ENCODE measurements at regions not wholly inside any gene's neighbourhood (a gene's known extent, or its start where the extent isn't known, plus 50 kb on each side); places are given as distances from the start of the nearest gene placed in this dataset.
"Not testable (repeated sequence)": the region's sequence is repeated elsewhere in the genome, so short reads cannot be mapped to it uniquely, and the experiment has no call there.

DNA sequence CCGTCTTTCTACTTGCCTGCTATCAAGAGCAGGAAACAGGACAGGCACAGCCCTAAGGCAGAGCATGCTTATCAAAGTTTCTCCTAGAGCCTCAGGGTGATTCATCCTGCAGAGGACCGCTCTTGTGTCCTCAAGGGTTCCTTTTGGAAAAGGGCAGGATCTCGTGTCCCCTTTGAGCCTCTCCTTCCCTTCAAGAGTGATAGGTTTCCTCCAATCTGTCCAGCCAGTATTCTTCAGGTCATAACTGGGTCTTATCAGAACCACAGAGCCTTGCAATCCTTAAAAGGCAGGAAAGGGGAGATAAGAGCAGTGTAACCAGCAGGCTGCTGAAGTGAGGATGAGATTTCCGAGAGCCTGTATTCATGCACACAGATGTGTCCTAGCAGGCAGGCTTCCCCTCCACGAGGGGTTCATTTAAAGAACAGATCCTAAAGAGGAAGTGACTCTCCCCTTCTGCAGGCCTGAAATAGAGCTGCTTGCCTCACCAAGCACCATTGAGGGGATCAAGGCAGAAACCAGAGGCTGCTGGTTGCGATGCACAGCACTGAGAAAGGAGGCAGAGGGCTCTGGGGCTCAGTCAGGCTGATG lies 90.5 kb upstream of the SVIL start:
- no peak for DNase-seq (ENCODE audit: low spot score)

- no peak for DNase-seq (ENCODE audit: low spot score)
These were observed 89.0 kb upstream of the SVIL start for GRCh38 chr10:29723726-29724125.

GRCh38 chr10:29722777-29723176 lies 88.0 kb upstream of the SVIL start:
- DNase-seq (ENCODE audit: low spot score), result no peak

DNA sequence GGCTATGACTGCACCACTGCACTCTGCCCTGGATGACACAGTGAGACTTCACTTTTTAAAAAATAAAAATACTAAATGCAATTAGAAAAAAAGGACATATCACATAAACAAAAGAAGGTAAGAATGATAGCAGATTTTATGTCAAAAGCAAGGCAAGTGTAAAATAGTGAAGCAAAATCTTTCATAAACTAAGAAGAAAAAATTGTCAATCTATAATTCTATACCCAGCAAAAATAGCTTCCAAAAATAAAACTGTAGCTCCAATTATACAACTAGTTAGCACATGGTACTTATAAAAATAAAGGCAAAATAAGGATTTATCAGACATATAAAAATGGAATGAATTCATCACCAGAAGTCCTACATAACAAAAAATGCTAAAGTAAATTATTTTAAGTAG lies 85.4 kb upstream of the SVIL start:
- DNase-seq (ENCODE audit: low spot score), result no peak

DNA sequence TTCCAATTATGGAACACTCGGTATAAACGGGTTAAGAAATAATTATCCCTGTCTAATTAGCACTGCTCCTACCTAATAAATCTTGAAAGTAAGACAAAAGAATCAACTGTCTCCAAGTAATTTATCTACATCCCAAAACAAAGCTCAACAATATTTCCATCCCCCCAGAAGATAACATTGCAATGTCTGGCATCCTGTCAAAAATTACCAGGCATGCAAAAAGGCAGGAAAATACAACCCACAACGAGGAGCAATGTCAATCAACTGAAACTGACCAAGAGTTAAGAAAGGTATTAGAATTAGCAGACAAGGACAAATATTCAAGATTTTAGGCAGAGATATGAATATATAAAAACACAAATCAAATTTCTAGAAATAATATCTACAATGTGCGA lies 84.5 kb upstream of the SVIL start:
- DNase-seq (ENCODE audit: low spot score), result no peak

DNA sequence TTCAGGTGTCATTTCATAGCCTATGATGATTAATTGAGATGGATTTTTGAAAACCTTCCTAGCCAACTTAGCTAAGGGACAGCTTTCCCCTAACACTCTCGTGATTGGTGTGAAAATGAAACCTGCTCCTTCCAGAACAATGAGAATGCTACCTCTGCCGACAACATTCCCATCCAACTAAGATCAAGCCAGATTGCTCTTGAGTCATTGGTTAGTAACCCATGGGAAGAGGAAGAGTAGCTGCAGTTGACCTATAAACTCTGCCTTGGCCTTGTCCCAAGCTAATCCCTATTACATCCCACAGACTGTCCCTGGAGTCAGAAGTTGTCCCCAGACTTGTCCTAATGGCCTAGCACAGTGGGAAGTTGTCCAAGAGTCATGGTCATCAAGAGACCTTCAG lies 80.5 kb upstream of the SVIL start:
- no peak for DNase-seq (ENCODE audit: low spot score)

DNA sequence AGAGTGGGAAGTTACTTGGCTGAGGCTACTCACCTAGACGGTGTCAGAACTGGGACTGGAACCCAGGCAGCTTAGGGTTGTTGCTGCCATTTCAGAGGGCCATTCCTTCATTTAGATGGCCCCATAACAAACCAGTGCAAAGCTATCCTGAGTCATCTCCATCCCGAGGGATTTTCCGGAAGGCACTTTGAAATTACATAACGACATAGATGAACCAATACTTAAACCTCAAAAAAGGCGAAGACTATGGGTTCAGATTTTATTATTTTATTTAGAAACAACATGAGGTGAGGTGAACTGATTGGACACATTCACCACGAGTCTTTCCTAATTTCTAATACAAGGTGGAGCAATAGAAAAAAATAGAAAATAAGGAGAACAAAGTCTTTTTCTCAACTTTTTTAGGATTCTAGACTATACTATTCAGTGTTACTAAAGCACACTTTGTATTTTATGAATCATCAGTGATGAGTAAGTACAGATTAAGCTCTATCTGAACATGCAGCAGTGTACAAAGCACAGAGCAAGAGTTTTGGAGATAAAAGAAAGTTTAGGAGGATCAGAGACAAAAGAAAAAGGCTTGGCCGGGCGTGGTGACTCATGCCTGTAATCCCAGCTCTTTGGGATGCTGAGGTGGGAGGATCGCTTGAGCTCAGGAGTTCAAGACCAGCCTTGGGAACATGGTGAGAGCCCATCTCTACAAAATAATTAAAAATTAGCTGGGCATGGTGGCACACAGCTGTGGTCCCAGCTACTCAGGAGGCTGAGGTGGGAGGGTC lies 79.5 kb upstream of the SVIL start:
- DNase-seq (ENCODE audit: low spot score), result no peak

GRCh38 chr10:29713450-29713849 lies 78.7 kb upstream of the SVIL start:
- DNase-seq (ENCODE audit: low spot score), result no peak

GRCh38 chr10:29712108-29712507 lies 77.3 kb upstream of the SVIL start:
- no peak for DNase-seq (ENCODE audit: low spot score)

- DNase-seq (ENCODE audit: low spot score), result no peak
These were observed 75.4 kb upstream of the SVIL start for GRCh38 chr10:29710128-29710527.

GRCh38 chr10:29709484-29710002 lies 74.8 kb upstream of the SVIL start:
- DNase-seq (ENCODE audit: low spot score), result no peak

DNA sequence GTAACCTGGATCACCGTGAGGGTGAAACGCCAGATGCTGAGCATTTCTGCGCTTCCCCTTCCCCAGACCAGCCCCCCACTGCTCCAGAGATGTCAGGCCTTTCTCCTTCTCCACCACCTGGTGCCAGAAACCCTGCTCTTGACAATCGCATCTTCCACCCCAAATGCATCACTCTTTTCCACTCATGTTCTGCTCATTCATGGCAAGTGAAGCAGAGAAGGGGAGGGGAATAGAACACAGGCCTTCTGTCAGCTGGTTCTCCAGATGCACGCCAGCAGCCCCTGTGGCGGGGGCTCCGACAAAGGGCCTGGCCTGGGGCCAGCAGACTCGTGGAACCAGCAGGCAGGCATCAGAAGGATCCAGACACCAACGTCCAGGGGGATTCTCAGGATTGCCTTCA lies 68.5 kb upstream of the SVIL start:
- no peak for DNase-seq (ENCODE audit: low spot score)

- DNase-seq (ENCODE audit: low spot score), result no peak
These were observed 67.7 kb upstream of the SVIL start for GRCh38 chr10:29702273-29703164.

DNA sequence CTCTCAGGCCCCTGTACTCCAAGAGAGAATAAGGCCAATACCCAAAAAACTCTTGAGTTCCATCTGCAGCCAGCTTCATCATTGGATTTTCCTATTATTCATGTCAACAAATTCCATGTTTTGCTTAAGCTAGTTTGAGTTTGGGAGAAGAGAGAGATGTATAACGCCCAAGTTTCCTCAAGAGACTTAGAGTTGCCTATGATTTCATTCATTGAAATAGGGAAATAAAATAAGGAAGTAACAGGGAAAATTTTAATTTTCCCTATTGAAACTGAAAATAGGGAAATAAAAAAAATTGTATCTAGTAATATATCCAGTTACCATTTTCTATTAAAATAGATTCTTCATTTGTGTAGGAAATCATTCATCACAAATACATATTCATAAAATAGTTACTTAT lies 66.5 kb upstream of the SVIL start:
- DNase-seq (ENCODE audit: low spot score), result no peak

DNA sequence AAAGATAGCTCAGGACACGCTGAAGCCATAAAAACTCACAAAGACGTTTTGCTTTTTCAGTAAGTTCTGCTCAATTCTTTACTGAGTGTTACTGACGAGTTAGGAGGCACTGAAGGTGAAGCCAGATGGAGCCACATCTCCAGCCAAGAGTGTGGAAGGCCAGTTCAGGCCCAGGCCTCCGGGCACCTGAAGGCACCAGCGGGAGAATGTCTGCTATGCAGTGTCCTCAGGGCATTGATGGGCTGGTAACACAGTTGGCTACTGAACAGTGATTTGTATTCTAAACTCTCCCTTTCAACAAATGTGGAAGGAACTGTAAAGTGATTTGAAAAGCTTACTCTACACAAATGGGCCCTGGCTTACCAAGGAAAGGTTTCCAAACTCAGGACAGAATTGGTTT lies 64.8 kb upstream of the SVIL start:
- DNase-seq (ENCODE audit: low spot score), result no peak

DNA sequence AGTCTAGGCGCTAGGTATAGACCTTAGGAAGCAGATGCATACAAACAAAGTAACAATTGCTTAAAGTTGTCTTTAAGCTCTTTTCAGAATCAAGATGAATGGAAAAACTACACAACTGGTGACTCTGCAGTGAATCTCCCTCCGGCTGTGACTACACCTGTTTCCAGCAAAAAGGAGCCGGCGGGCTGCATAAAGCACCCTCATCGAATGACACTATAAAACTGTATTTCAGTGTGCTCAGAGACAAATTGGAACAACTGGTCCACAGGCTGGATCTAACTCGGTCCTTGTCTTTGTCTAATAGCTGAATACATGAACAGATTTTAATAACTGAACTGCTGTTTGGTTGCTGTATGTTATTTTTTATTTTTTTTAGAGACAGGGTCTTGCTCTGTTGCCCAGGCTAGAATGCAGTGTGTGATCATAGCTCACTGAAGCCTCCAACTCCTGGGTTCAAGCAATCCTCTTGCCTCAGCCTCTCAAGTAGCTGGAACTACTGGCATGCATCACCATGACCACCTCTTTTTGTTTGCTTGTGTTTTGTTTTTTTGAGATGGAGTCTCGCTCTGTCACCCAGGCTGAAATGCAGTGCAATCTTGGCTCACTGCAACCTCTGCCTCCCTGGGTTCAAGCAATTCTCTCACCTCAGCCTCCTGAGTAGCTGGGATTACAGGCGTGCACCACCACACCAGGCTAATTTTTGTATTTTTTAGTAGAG lies 64.2 kb upstream of the SVIL start:
- no peak for DNase-seq (ENCODE audit: low spot score)

DNA sequence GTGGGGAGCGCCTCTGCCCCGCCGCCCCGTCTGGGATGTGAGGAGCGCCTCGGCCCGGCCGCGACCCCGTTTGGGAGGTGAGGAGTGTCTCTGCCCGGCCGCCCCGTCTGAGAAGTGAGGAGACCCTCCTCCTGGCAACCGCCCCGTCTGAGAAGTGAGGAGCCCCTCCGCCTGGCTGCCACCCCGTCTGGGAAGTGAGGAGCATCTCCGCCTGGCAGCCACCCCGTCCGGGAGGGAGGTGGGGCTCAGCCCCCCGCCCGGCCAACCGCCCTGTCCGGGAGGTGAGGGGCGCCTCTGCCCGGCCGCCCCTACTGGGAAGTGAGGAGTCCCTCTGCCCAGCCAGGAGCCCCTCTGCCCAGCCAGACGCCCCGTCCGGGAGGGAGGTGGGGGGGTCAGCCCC lies 61.8 kb upstream of the SVIL start:
- DNase-seq (ENCODE audit: low spot score), result not testable (repeated sequence)

DNA sequence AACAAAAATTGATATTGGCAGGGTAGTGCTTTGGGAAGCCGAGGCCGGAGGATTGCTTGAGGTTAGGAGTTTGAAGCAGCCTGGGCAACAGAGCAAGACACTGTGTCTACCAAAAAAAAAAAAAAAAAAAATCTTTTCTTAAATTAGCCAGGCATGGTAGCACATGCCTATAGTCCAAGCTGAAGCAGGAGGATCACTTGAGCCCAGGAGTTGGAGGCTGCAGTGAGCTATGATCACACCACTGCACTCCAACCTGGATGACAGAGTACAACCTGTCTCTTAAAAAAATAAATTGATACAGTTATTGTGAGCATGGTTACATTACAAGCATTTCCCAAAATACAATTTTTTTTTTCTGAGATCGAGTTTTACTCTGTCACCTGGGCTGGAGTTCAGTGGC lies 59.4 kb upstream of the SVIL start:
- no peak for DNase-seq (ENCODE audit: low spot score)

DNA sequence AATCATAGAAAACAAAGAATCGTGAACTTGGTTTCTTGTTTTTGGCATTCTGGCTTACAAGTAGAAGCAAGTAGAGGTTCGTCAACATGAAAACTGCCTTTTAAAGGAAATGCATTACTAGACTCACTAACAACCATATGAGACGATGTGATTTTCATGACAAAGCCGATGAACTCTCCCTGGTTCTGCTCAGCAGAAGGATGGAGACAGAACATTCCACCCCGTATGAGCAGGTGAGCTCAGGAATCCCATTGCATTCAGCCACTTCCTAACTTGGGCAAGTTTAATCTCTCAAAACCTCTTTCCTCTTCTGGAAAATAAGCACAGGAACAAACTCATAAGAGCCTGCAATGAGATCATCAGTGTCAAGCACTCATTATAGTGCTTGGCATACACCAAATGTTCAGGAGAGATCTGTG lies 57.4 kb upstream of the SVIL start:
- DNase-seq (ENCODE audit: low spot score), result no peak

DNA sequence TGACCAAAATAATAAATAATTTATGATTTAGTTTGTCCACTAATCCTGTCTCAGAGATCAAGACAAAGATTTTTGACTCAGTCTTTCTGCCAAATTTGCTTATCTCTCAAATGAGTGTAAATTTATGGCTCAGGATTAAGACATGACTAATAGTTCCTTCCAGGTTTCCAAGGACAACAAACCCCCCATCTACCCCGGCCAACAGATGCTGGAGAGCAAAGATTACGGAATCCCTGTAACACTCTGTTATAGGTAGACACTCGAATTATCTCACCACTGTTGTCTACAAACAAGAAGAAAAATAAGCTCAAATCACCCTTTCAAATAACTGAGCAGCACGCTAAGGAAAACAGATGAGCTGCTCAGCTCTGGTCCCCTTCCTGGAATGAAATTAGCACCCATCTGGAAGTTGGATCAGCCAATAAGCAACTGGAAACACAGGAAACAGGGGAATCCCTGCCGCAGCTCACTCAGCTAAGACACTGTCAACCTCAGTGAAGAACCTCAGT lies 56.8 kb upstream of the SVIL start:
- no peak for DNase-seq (ENCODE audit: low spot score)

GRCh38 chr10:29689001-29689400 lies 54.2 kb upstream of the SVIL start:
- no peak for DNase-seq (ENCODE audit: low spot score)

- no peak for DNase-seq (ENCODE audit: low spot score)
These were observed 53.5 kb upstream of the SVIL start for GRCh38 chr10:29688230-29688661.

All from left forelimb (tissue), 1 donor.